ENCODE measurements at regions not wholly inside any gene's neighbourhood (a gene's known extent, or its start where the extent isn't known, plus 50 kb on each side); places are given as distances from the start of the nearest gene placed in this dataset.

DNA sequence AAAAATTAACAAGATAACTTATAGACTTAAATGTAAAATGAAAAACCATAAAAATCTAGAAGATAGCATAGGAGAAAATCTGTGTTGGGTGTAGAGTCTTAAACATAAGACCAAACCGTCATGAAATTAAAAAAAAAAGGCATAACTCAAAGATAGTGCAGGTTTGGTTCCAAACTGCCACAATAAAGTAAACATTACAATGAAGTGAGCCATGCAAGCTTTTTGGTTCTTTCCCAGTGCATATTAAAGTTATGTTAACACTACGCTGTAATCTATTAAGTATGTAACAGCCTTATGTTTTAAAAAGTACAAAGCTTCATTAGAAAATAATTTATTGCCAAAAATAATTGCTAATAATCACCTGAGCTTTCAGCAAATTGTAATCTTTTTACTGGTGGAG, 1366.5 kb upstream of the LRRTM3 start:
- no peaks in the 10 kb centered on the region for H3K4me1 Mint-ChIP-seq
- no peak overlapping the region for H3K4me3 Mint-ChIP-seq
- no peak overlapping the region for H3K27ac Mint-ChIP-seq
- no peaks in the 10 kb centered on the region for H3K36me3 Mint-ChIP-seq
- no peak for DNase-seq
- peaks cover 9 to 57% (median 34%) of the 10 kb centered on the region in 6 donors for H3K9me3 Mint-ChIP-seq
- peaks cover 0 to 2% (median 1%) of the 10 kb centered on the region in 3 donors for H3K27me3 Mint-ChIP-seq (ENCODE audit: low read depth in 3 of 3)

DNA sequence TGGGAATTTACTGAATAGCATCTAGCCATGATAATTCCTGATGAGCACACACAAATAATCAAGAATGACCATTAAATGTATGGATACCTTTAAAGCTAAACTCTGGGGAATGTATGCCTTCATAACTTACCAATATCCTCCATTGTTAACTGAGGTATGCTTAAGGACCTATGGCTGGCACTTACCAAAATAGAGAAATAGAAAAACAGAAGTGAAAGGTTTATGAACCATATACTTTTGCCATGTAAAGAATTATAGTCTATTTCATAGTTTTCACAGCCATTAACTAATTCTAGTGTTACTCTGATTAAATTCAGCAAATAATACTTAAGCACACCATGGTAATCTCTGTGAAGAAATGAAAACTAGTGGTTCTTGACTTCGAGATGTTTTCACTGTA, 1360.6 kb upstream of the LRRTM3 start:
- no peak for DNase-seq
- H3K4me3 Mint-ChIP-seq: no peak overlapping the region
- no peaks in the 10 kb centered on the region for H3K4me1 Mint-ChIP-seq
- H3K36me3 Mint-ChIP-seq: no peaks in the 10 kb centered on the region
- peaks cover 0 to 1% (median 0%) of the 10 kb centered on the region in 3 donors for H3K27me3 Mint-ChIP-seq (ENCODE audit: low read depth in 3 of 3)
- H3K9me3 Mint-ChIP-seq: peaks cover 7 to 44% (median 22%) of the 10 kb centered on the region in 6 donors
- H3K27ac Mint-ChIP-seq: no peak overlapping the region

DNA sequence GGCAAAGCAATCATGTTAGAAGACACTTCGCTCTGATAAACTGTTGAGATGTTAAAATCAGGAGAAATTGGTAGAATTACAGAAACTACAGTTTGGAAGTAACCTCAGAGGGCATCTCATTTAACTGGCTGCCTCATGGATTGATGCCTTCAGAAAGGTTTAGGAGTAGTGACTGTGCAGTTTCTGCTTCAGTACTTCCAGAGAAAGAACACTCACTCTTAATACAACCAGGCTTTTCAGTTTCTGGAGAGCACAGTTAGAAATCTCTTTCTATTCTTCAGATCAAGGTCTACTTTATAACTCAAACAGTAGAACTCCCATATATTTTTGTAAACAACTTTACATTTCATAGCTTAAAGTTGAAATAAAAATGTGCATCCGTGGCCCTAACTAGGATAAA, 1358.9 kb upstream of the LRRTM3 start:
- no peak overlapping the region for H3K27ac Mint-ChIP-seq
- no peaks in the 10 kb centered on the region for H3K4me1 Mint-ChIP-seq
- DNase-seq: no peak
- H3K27me3 Mint-ChIP-seq (ENCODE audit: low read depth in 3 of 3): peaks cover 0 to 3% (median 0%) of the 10 kb centered on the region in 3 donors
- no peaks in the 10 kb centered on the region for H3K36me3 Mint-ChIP-seq
- H3K4me3 Mint-ChIP-seq: no peak overlapping the region
- peaks cover 6 to 39% (median 18%) of the 10 kb centered on the region in 6 donors for H3K9me3 Mint-ChIP-seq

DNA sequence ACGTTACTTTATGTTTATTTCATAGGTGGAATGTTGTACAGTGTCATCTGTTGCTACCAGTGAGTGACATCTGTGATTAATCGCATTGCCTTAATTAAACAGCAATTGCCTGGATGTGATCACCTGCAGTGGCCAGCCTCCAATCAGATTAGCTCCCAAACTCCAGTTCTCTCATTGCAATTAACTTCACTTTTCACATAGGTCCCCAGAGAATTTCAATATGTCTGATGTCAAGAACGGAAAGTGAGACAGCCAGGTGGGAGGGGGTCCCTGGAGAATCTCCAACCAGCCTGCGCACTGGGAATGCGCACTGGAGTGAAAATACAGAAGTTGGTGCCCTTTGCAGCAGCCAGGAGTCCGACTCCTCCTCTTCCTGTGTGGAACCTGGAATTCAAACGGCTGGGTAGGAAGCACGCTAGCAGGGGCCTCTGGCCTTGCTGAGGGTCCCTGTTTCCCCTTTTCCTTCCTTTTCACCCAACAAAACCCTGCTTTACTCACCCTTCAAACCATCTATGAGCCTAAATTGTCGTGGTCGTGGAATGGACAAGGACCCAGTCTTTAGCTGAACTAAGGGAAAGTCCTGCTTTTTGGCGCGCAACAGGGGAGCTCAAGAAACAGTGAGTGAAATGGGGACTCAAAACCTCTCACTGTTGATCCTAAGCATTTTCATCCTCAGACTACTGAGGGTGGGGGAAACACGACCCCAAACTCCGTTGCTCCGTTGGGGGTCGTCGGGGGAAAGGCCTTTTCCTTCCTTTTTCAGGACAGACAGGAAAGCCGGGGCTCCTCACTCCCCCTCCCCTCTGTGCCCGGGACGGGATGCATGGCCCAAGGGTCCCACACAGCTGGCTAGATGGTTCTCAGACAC, 1355.5 kb upstream of the LRRTM3 start:
- Mint-ChIP-seq H3K4me1 (no peaks in the 10 kb centered on the region), H3K27ac (no peak overlapping the region), H3K9me3 (peaks cover 9 to 41% (median 14%) of the 10 kb centered on the region in 6 donors), H3K27me3 (ENCODE audit: low read depth in 3 of 3) (peaks cover 0 to 1% (median 0%) of the 10 kb centered on the region in 3 donors), H3K36me3 (peaks cover 0 to 4% (median 3%) of the 10 kb centered on the region in 3 donors), H3K4me3 (no peak overlapping the region)
- no peak for DNase-seq

DNA sequence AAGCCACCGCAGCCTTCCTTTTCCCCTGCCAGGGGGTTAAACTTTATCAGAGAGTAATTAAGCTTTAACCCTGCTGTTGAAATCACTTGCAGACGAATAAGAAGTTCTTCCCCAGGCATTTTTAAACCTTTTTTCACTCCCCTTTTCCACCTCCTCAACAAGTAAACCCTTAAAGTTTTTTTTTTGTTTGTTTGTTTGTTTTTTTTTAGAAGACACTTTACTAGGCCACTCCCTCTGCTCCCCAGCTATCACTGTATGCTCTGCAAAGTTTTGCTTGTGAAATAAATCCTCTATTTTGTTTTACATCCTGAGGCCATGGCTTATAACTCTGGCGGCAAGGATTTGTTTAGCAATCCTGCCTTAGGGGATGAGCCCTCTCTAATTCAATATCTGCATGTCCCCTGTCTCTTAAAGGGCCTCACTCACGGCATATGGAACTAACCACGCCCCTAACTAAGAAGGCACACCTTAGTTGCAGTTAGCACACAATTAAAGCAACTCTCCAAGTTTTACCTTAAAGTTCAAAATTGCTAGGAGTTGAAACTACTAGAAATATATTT, 1354.7 kb upstream of the LRRTM3 start:
- Mint-ChIP-seq H3K9me3 (peaks cover 9 to 41% (median 15%) of the 10 kb centered on the region in 6 donors), H3K27me3 (ENCODE audit: low read depth in 3 of 3) (peaks cover 0 to 1% (median 0%) of the 10 kb centered on the region in 3 donors), H3K36me3 (peaks cover 0 to 4% (median 3%) of the 10 kb centered on the region in 3 donors), H3K4me3 (no peak overlapping the region), H3K27ac (no peak overlapping the region), H3K4me1 (no peaks in the 10 kb centered on the region)
- DNase-seq: no peak

DNA sequence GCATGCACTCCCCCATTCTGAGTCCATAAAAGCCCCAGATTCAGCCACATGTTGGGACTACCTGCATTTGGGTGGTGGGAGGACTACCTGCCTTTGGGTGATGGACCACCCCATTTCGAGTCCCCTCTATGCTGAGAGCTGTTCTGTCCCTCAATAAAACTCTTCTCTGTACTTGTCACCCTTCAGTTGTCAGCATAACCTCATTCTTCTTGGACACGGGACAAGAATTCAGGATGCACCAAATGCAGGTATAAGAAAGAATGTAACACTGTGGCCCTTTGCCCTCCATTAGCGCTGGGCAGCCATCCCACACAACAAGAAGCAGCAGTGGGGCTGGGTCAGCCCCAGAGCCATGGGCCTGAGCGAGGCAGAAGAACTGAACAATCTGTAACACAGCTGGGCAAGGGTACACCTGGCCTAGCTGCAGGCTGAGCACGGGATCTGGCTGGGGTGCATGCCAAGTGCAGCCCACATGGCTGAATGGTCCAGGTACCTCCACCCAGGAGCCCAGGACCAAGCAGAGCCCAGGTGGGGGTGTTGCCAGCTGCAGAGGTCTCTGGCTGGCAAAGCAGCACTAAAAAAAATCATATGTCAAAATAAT, 1344.3 kb upstream of the LRRTM3 start:
- DNase-seq: no peak
- H3K27ac Mint-ChIP-seq: no peak overlapping the region
- peaks cover 18 to 51% (median 27%) of the 10 kb centered on the region in 6 donors for H3K9me3 Mint-ChIP-seq
- no peak overlapping the region for H3K4me3 Mint-ChIP-seq
- peaks cover 0 to 3% (median 0%) of the 10 kb centered on the region in 3 donors for H3K27me3 Mint-ChIP-seq (ENCODE audit: low read depth in 3 of 3)
- H3K4me1 Mint-ChIP-seq: no peaks in the 10 kb centered on the region
- peaks cover 0 to 7% (median 0%) of the 10 kb centered on the region in 3 donors for H3K36me3 Mint-ChIP-seq

DNA sequence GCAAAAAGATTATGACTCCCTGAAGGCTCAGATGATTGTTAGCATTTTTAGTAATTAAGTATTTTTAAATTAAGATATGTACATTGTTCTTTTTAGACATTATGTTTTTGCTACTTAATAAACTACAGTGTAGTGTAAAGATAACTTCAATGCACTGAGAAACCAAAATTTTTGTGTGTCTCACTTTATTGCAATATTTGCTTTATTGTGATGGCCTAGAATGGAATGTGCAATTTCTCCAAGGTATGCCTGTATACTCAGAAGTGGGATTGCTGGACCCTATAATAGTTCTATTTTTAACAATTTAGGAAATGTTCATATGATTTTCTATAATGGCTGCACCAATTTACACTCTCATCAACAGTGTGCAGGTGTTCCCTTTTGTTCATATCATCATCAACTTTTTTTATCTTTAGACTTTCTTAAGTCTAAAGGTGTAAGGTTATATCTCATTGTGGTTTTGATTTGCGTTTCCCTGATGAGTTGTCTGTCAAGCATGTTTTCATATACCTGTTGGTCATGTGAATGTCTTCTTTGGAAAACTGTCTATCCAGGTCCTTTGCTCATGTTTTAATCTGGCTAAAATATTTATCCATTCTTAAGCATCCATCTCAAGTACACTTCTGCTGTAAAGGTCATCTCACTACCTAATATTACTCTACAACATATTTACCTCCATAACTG, 1323.5 kb upstream of the LRRTM3 start:
- no peak overlapping the region for H3K27ac Mint-ChIP-seq
- no peaks in the 10 kb centered on the region for H3K36me3 Mint-ChIP-seq
- H3K4me1 Mint-ChIP-seq: no peaks in the 10 kb centered on the region
- H3K9me3 Mint-ChIP-seq: peaks cover 18 to 58% (median 27%) of the 10 kb centered on the region in 6 donors
- H3K4me3 Mint-ChIP-seq: no peak overlapping the region
- DNase-seq: no peak
- H3K27me3 Mint-ChIP-seq (ENCODE audit: low read depth in 3 of 3): no peaks in the 10 kb centered on the region

DNA sequence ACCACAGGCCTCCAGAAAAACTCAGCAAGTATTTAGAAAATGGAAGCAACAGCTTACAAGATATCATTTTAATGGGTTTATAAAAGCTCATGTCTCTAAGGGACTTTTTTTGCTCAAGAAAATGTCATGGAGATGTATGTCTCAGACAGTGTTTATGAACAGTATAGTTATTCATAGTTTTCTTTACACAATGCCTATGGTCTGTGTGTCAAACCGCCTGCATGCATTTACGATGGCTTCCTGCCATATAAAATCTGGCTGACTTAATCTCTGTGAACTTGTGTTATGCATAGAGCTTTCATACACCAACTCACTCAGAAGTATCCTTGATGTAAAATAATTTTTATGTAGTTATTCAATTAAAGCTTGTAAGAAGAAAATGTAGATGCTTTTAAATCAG, 1314.2 kb upstream of the LRRTM3 start:
- H3K27ac Mint-ChIP-seq: no peak overlapping the region
- DNase-seq: no peak
- H3K36me3 Mint-ChIP-seq: no peaks in the 10 kb centered on the region
- no peaks in the 10 kb centered on the region for H3K4me1 Mint-ChIP-seq
- H3K9me3 Mint-ChIP-seq: peaks cover 6 to 52% (median 26%) of the 10 kb centered on the region in 6 donors
- H3K27me3 Mint-ChIP-seq (ENCODE audit: low read depth in 3 of 3): peaks cover 0 to 2% (median 2%) of the 10 kb centered on the region in 3 donors
- H3K4me3 Mint-ChIP-seq: no peak overlapping the region

DNA sequence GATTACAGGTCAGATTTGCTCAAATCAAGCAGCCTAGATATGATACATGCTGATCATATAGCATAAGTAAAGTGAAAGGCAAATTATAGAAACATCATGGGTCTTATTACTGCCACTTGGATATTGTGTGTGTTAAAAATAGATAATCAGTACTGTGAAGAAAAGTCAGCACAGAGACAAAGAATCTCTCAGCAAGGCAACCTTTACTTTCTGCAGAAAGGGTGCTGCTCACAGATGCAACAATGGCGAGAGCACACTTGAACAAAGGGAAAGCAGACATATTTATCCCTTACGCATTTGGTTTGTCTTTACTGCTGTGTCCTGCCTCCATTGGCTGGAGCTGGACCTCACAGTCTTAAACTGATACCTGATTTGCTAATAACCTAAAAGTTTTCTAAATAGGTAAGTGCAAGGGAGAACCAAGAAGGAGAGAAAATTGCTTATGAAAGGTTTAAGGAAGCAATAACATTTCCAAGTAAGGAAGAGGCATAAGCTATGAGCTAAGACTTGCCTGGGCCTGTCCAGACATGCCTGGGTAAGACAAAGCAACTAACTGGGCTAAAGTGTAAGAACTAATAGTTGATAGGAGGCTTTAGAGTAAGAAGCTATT, 1310.8 kb upstream of the LRRTM3 start:
- H3K9me3 Mint-ChIP-seq: peaks cover 6 to 31% (median 9%) of the 10 kb centered on the region in 6 donors
- H3K4me1 Mint-ChIP-seq: no peaks in the 10 kb centered on the region
- H3K4me3 Mint-ChIP-seq: no peak overlapping the region
- H3K27ac Mint-ChIP-seq: no peak overlapping the region
- no peaks in the 10 kb centered on the region for H3K27me3 Mint-ChIP-seq (ENCODE audit: low read depth in 3 of 3)
- DNase-seq: no peak
- H3K36me3 Mint-ChIP-seq: no peaks in the 10 kb centered on the region

DNA sequence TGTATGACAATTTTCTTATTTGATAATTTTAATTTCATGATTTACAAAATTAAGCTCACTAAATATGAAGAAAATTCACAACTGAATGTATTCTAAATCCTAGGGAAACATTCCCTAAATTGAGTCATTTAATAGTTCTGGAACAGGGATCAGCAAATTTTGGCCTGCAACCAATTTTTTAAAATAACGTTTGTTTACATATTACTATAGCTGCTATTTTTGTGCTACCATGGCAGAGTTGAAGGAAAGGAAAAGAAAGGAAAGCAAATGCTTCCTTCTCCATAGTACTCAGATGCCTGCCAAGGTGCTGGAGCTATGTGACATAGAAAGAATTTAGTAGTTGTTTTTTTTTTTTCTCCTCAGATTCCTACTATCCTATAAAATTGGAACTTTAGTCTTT, 1307.7 kb upstream of the LRRTM3 start:
- no peak overlapping the region for H3K27ac Mint-ChIP-seq
- no peaks in the 10 kb centered on the region for H3K27me3 Mint-ChIP-seq (ENCODE audit: low read depth in 3 of 3)
- H3K9me3 Mint-ChIP-seq: peaks cover 12 to 37% (median 16%) of the 10 kb centered on the region in 6 donors
- no peaks in the 10 kb centered on the region for H3K36me3 Mint-ChIP-seq
- no peaks in the 10 kb centered on the region for H3K4me1 Mint-ChIP-seq
- no peak for DNase-seq
- H3K4me3 Mint-ChIP-seq: no peak overlapping the region

DNA sequence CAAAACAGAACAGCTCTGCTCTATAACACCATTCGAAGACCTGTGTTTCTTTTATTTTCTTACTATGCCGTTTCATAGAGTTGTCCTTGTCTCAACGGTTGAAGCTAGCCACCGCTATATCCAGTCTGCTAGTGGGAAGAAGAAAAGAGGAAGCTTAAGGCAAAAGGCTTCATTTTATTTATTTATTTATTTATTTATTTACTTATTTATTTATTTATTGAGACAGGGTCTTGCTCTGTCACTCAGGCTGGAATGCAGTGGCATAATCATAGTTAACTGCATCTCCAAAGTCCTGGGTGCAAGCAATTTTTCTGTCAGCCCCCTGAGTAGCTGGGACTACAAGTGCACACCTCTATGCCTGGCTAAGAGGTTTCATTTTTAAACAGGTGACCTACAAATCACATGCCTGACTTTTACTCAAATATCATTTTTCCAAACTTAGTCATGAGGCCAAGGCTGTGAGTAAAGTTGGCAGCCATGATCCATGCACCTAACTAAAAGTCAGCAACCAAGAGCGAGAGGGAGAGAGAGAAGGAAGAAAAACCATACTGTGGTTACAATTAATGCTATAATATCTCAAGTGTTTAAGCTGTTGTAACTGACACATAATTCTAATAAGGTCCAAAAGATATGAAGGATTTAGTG, 1305.3 kb upstream of the LRRTM3 start:
- Mint-ChIP-seq H3K36me3 (no peaks in the 10 kb centered on the region), H3K4me3 (no peak overlapping the region), H3K27me3 (ENCODE audit: low read depth in 3 of 3) (no peaks in the 10 kb centered on the region), H3K27ac (no peak overlapping the region), H3K9me3 (peaks cover 8 to 29% (median 18%) of the 10 kb centered on the region in 6 donors), H3K4me1 (no peaks in the 10 kb centered on the region)
- DNase-seq: no peak

DNA sequence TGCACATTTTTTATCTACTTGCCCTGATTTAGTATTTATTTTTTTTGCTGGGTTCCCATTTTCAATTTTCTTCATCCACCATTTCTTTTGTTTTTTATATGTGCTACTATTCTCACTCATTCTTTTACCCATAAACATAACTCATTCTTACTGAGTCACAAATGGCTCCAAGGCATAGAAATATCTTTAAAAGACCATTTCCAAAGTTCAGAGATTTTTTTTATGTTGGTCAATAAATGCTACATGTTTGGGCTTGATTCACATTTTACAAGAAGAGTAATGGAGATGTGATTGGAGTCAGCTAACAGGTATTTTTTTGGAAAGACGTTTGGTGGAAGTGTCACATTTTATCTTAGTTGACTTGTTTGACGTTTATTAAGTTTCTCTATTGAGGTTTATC, 1303.2 kb upstream of the LRRTM3 start:
- Mint-ChIP-seq H3K36me3 (no peaks in the 10 kb centered on the region), H3K27me3 (ENCODE audit: low read depth in 3 of 3) (no peaks in the 10 kb centered on the region), H3K4me1 (no peaks in the 10 kb centered on the region), H3K27ac (no peak overlapping the region), H3K9me3 (peaks cover 8 to 29% (median 20%) of the 10 kb centered on the region in 6 donors), H3K4me3 (no peak overlapping the region)
- DNase-seq: no peak

DNA sequence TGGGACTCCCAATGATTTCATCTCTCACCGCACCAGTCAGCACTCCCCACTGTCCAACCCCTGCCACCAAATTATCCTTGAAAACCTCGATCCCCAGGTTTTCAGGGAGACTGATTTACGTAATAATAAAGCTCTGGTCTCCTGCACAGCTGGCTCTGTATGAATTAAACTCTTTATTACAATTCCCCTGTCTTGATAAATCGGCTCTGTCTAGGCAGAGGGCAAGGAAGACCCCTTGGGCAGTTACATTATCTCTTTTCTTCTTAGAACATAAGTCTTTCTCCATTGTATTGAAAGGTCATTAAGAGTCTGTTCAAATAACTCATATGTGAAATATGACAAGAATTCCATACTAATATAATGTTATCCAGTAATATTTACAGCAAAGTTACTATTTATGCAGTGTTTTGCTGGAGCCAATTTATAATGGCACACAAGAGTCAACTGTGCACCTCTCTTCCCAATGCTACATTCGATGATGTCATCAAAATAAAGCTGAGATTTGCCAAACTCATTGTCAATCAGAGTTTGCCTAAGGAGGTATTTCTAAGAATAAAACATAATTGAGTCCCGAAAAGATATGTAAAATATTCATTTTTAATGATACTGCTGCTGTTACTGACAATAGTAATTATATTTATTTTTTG, 1297.2 kb upstream of the LRRTM3 start:
- Mint-ChIP-seq H3K4me3 (no peak overlapping the region), H3K27ac (no peak overlapping the region), H3K4me1 (no peaks in the 10 kb centered on the region), H3K27me3 (ENCODE audit: low read depth in 3 of 3) (no peaks in the 10 kb centered on the region), H3K9me3 (peaks cover 8 to 41% (median 27%) of the 10 kb centered on the region in 6 donors), H3K36me3 (no peaks in the 10 kb centered on the region)
- no peak for DNase-seq

Data from immature natural killer cell (primary cell).